ENCODE measurements at regions not wholly inside any gene's neighbourhood (a gene's known extent, or its start where the extent isn't known, plus 50 kb on each side); places are given as distances from the start of the nearest gene placed in this dataset.

- H3K56ac ChIP-seq (ENCODE audit: insufficient read length, low read depth, low read length): no peak overlapping the region
Measured at GRCh38 chr21:39115576-39116235, 67.5 kb downstream of the PSMG1 start.

More at GRCh38 chr21:39115576-39116235, 67.5 kb downstream of the PSMG1 start:
- H3K4me2 ChIP-seq (ENCODE audit: insufficient read depth, insufficient read length, low read length): no peak overlapping the region
- no peaks in the 10 kb centered on the region for H3K4me1 ChIP-seq (ENCODE audit: insufficient read depth, low read length)
- H4K91ac ChIP-seq (ENCODE audit: insufficient read length, low read depth, low read length): no peak overlapping the region
- no peak for DNase-seq
- peaks cover 12 to 14% of the 10 kb centered on the region in 2 experiments for H3K4me1 Mint-ChIP-seq
- no peaks in the 10 kb centered on the region for H4K20me1 ChIP-seq (ENCODE audit: control insufficient read depth, insufficient read depth, insufficient read length)
- no peak overlapping the region for H2BK15ac ChIP-seq (ENCODE audit: low read depth, low read length)
- no peak overlapping the region for H3K4me3 Mint-ChIP-seq
- H3K27me3 ChIP-seq (ENCODE audit: insufficient read depth, low read length): no peaks in the 10 kb centered on the region
- H2BK12ac ChIP-seq (ENCODE audit: insufficient read length, low read depth, low read length): no peak overlapping the region
- H4K5ac ChIP-seq (ENCODE audit: insufficient read length, low read depth, low read length): no peak overlapping the region
- H3T11ph ChIP-seq (ENCODE audit: low read length): no peak overlapping the region
- H2BK20ac ChIP-seq (ENCODE audit: low read depth, low read length, poor library complexity, severe bottlenecking): no peak overlapping the region
- no peak overlapping the region for H2BK120ac ChIP-seq (ENCODE audit: low read depth, low read length, poor library complexity, severe bottlenecking)
- H3K23ac ChIP-seq (ENCODE audit: insufficient read length, low read depth, low read length): no peak overlapping the region
- no peaks in the 10 kb centered on the region for H3K79me2 ChIP-seq (ENCODE audit: insufficient read depth, low read length)
- no peak overlapping the region; the same call in 1 of the 2 replicates for H3K14ac ChIP-seq (ENCODE audit: insufficient read depth, low read length)
- WGBS (ENCODE audit: extremely low coverage, insufficient read length, low lambda C conversion rate): no CpG with 5 or more reads among the region's 10 CpGs
- no peak overlapping the region for H2AK5ac ChIP-seq (ENCODE audit: insufficient read length, low read length)
- no peak overlapping the region for H3K27ac Mint-ChIP-seq
- no peaks in the 10 kb centered on the region; a peak in 2 of 7 replicates for H3K36me3 Mint-ChIP-seq (ENCODE audit: insufficient read depth in 1 of 3, low read depth in 3 of 3)
- H3K27me3 Mint-ChIP-seq (ENCODE audit: low read depth): no peaks in the 10 kb centered on the region; the same call in 1 of the 2 replicates
- H3K9me3 Mint-ChIP-seq: no peaks in the 10 kb centered on the region; a peak in 1 of 5 replicates
- no peak for TF ChIP-seq CTCF (conservative IDR thresholded peaks at IDR 0.05)
- no peak overlapping the region for H3K18ac ChIP-seq (ENCODE audit: insufficient read length, low read depth, low read length)
- H4K8ac ChIP-seq (replicated peaks; ENCODE audit: insufficient read length, low read depth, low read length): no peak overlapping the region
- no peaks in the 10 kb centered on the region for H3K23me2 ChIP-seq (ENCODE audit: insufficient read length, low read depth, low read length, poor library complexity, severe bottlenecking)
- no peak overlapping the region for H3K4ac ChIP-seq (ENCODE audit: low read depth, low read length)
- no peak overlapping the region for H3K9ac ChIP-seq (ENCODE audit: extremely low read depth, insufficient read length, low read length)
- no peak overlapping the region for H2AFZ ChIP-seq (ENCODE audit: low read length)
- H2BK5ac ChIP-seq (ENCODE audit: insufficient read length, low read length): no peak overlapping the region
- no peaks in the 10 kb centered on the region for H3K79me1 ChIP-seq (ENCODE audit: insufficient read depth, low read depth, low read length, poor library complexity, severe bottlenecking)
- H3K27ac ChIP-seq (ENCODE audit: insufficient read length, low read depth, low read length): no peak overlapping the region
- H3K9me3 ChIP-seq (ENCODE audit: control insufficient read depth, low read depth, low read length): no peaks in the 10 kb centered on the region
